GM12873 (cell line): ENCODE measurements at regions not wholly inside any gene's neighbourhood (a gene's known extent, or its start where the extent isn't known, plus 50 kb on each side); places are given as distances from the start of the nearest gene placed in this dataset.

Experiments used
- CTCF ChIP-seq: IDR thresholded peaks from 2 replicates; pipeline ENCODE4 v1.5.1; 2012; ENCODE audit warnings: low read depth, mild to moderate bottlenecking, moderate library complexity, low read length, control low read depth; ENCODE audit not compliant: insufficient read depth; ENCODE audit errors: missing control alignments

GRCh38 chr6:56827908-56828649 is 126.8 kb upstream of the BEND6 start:
- no peak for TF ChIP-seq CTCF

- no peak for TF ChIP-seq CTCF
These were observed 133.9 kb upstream of the BEND6 start for GRCh38 chr6:56821005-56821432.

GRCh38 chr6:56820060-56820459 is 134.8 kb upstream of the BEND6 start:
- no peak for TF ChIP-seq CTCF

- TF ChIP-seq CTCF = no peak
These were observed 135.3 kb upstream of the BEND6 start for GRCh38 chr6:56819604-56820003.

- TF ChIP-seq CTCF = no peak
These were observed 138.5 kb upstream of the BEND6 start for GRCh38 chr6:56816370-56816769.

- TF ChIP-seq CTCF = no peak
These were observed 139.5 kb upstream of the BEND6 start for GRCh38 chr6:56815436-56815835.

GRCh38 chr6:56814802-56815201 is 140.1 kb upstream of the BEND6 start:
- no peak for TF ChIP-seq CTCF
